GM18499 (cell line): ENCODE measurements at regions not wholly inside any gene's neighbourhood (a gene's known extent, or its start where the extent isn't known, plus 50 kb on each side); places are given as distances from the start of the nearest gene placed in this dataset.
"Not testable (repeated sequence)": the region's sequence is repeated elsewhere in the genome, so short reads cannot be mapped to it uniquely, and the experiment has no call there.

Experiments
- ATAC-seq: cut with Tn5 transposase; IDR thresholded peaks from one replicate; pipeline ENCODE4 v1.9.1; 2021; ENCODE audit warnings: moderate number of reproducible peaks; ENCODE audit not compliant: insufficient read depth, unreplicated experiment

DNA sequence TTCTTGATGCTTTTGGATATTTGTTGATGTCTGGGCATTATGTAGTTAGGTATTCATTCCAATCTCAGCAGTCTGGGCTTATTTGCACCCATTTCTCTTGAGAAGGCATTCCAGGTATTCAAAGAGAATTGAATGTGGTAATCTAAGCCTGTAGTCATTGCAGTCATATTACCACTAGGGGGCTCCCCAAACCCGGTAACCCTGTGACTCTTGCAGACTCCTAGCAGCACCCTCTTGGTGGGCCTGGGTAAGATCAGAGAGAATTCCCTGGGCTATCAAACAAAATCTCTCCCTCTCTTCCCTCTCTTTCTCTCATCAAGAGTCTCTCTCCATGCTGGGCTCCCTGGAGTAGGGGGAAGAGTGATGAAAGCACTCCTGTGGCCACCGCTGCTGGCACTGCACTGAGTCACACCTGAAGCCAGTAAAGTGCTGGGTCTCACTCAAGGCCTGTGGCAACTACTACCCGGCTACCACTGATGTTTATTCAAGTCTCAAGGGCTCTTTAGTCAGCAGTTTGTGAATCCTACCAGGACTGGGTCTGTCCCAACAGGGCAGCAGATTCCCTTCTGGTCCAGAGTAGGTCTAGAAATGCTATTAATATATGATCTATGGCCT lies 187.7 kb upstream of the NUDT10 start:
- ATAC-seq: peak; percentile 63

GRCh38 chrX:51148848-51149247 lies 183.8 kb upstream of the NUDT10 start:
- ATAC-seq: no peak

DNA sequence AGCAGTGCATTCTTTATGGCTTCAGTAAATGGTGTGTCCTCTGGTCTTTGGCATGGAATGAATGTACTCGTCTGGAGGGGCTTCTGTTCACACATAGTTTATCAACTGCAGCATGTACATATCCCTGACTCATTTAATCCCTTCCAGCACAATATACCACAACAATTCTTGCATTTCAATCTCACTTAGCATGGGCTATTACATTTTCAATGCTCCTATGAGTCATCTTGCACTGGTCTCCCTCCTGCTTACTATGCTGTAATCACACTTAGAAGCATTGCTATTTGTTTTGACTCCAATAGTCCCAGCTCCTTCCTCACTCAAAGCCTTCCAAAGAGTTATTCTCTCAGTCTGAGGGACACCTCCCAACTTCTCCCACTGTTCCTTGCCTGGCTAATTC lies 180.9 kb upstream of the NUDT10 start:
- ATAC-seq: no peak

DNA sequence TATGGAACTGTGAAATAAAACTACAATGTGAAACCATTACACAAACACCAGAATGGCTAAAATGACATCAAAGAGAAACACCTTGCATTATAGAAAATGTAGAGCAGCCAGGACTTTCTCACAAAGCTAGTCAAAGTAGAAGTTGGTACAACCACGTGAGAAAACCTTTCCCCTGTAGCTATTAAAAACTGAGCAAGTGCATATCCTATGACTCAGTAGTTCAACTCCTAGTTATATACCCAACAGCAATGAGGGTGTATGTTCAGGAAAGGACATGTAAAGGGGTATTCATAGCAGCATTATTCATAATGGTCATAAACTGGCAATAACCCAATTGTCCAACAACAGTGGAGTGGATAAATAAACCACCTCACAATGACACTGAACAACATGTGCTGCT lies 177.5 kb upstream of the NUDT10 start:
- ATAC-seq: no peak

DNA sequence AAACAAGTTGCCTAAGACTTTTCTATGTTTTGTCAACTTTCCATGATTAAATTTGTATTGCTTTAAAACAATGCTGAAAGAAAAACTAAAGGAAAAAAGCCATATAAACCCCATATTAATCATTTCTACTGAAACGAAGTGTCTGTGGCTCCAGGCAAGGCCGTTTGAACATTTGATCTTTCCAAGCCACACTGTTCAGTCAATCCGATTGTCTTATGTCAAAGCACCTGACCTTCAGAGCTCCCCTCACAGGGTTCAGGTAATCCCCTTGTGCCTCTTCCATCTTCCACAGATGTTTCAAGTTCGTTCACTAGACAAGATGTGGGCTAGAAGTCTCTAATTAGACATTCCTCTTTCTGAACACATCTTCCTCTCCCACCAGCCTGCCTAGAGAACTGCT lies 177.1 kb upstream of the NUDT10 start:
- ATAC-seq: no peak

DNA sequence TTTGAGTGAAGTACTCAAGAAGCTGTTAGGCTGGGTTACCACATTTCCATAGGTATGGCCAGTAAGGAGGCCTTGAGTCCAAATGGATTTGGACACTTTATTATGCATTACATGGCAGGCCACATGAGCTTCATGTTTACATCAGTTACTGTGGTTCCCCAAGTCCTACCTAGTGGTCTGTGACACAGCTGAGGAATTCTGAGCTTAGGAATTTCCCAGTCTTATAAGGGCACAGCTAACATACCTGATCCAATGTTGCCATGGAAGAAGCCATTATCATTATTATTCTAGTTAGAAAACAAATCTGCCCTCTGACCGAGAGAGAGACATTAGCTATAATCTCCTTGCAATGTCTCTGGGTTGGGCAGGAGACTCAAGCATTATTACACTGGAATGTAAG lies 174.4 kb upstream of the NUDT10 start:
- no peak for ATAC-seq

- ATAC-seq: not testable (repeated sequence)
These were observed 173.2 kb upstream of the NUDT10 start for GRCh38 chrX:51159378-51159777.

GRCh38 chrX:51163730-51164129 lies 168.9 kb upstream of the NUDT10 start:
- no peak for ATAC-seq

GRCh38 chrX:51178356-51178900 lies 154.2 kb upstream of the NUDT10 start:
- ATAC-seq: not testable (repeated sequence)

GRCh38 chrX:51179805-51180204 lies 152.8 kb upstream of the NUDT10 start:
- not testable (repeated sequence) for ATAC-seq

DNA sequence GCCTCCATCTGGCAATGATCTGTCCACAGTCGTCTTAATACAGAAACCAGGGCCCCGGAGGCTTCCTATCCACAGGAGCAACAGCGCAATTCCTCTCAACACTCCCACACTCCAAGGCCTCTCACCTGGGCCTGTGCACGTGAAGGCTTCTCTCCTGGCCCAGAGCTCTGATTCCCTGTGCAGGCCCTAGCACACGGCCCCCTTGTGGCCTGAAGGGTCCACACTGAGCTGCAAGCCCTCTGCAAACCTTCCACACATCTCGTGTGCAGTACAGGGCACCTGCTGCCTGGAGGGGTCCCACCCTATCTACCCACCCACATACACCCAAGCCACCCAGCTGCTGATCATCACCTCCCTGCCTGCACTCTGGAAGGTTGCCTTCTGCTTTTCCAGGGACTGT lies 150.1 kb upstream of the NUDT10 start:
- ATAC-seq: no peak

DNA sequence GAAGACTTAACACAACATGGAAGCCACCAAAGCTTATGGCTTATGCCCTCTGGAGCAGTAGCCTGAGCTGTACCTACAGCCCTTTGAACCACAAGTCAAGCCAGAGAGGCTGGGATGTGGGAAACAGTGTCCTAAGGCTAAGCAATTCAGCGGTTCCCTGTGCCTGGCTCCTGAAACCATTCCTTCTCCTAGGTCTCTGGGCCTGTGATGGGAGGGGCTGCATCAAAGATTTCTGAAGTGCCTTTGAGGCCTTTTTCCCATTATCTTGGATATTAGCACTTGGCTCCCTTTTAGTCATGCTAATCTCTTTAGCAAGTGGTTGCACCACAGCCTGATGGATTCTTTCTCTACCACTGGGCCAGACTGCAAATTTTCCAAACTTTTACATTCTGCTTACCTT lies 140.5 kb upstream of the NUDT10 start:
- no peak for ATAC-seq

DNA sequence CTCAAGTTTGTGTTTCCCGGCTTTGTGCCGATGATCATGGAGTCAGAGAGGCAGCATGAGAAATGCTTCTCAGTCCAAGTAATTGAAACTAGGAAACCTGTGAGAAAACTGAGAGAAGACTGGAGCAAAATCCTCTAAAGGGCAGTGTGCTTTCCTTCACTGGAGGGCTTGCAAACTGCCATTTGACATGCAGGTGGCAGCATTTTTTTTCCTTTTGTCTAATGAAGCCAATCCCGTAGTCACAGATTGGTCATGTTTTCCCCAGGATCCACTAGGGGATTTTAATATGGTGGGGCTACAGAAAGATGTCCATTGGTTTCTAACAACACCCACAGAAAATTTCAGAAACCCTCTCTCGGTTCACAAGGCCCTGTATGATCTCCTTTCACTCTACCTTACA lies 117.4 kb upstream of the NUDT10 start:
- no peak for ATAC-seq

DNA sequence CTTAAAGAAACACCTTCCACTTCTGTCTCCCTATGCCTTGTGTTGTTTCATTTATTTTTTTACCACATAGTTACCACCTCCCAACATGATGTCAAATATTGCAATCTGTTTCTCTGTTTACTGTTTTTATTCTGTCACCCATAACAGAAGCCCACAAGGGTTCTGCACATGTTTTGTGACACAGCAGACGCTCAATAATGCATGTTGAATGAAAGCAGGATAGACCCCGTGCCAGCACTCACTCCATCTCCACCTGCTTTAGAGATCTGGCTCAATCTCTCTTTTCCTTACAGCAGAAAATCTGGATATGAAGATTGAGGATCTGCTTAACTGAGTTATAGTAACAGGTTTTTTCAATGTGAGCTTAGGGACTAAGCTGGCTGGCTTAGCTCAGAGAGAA lies 116.8 kb upstream of the NUDT10 start:
- ATAC-seq: no peak

GRCh38 chrX:51242212-51242611 lies 90.4 kb upstream of the NUDT10 start:
- ATAC-seq: no peak

GRCh38 chrX:51257490-51257889 lies 75.1 kb upstream of the NUDT10 start:
- ATAC-seq: no peak

GRCh38 chrX:51262271-51262670 lies 70.4 kb upstream of the NUDT10 start:
- not testable (repeated sequence) for ATAC-seq

DNA sequence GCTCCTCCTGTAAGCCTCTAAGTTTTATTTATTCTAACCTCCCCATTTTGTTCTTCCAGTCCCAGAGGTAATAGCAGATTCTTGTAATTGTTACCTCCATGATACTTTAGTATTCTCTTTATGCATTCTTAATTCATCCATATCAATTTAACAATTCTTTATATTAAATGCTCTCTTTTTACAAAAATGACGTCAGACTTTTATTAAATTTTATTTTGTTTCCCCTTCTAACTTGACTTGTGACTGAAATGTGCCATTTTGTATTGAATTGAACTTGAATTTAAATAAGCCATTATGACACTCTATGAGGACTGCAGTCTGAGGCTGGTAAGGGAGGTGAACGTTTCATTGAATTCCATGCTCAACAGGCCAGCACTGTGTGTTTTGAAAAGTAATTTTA lies 60.0 kb upstream of the NUDT10 start:
- ATAC-seq: no peak

GRCh38 chrX:51281758-51282318 lies 50.8 kb upstream of the NUDT10 start:
- no peak for ATAC-seq
